ENCODE measurements at regions not wholly inside any gene's neighbourhood (a gene's known extent, or its start where the extent isn't known, plus 50 kb on each side); places are given as distances from the start of the nearest gene placed in this dataset.

GRCh38 chr20:60900618-60901017 is 351.4 kb upstream of the CDH4 start:
- intact Hi-C loops (cut with DNase I): no loop called here
- Histone ChIP-seq H3K9me3 (no peaks in the 10 kb centered on the region), H3K27ac (no peak overlapping the region), H3K4me1 (no peaks in the 10 kb centered on the region), H3K36me3 (no peaks in the 10 kb centered on the region), H3K27me3 (ENCODE audit: low read depth) (peaks cover 7% of the 10 kb centered on the region), H3K4me3 (no peak overlapping the region)
- TF ChIP-seq, protein P1, sequence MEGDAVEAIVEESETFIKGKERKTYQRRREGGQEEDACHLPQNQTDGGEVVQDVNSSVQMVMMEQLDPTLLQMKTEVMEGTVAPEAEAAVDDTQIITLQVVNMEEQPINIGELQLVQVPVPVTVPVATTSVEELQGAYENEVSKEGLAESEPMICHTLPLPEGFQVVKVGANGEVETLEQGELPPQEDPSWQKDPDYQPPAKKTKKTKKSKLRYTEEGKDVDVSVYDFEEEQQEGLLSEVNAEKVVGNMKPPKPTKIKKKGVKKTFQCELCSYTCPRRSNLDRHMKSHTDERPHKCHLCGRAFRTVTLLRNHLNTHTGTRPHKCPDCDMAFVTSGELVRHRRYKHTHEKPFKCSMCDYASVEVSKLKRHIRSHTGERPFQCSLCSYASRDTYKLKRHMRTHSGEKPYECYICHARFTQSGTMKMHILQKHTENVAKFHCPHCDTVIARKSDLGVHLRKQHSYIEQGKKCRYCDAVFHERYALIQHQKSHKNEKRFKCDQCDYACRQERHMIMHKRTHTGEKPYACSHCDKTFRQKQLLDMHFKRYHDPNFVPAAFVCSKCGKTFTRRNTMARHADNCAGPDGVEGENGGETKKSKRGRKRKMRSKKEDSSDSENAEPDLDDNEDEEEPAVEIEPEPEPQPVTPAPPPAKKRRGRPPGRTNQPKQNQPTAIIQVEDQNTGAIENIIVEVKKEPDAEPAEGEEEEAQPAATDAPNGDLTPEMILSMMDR (IDR thresholded peaks at IDR 0.05): no peak
- ATAC-seq: no peak
- DNase-seq: no peak

DNA sequence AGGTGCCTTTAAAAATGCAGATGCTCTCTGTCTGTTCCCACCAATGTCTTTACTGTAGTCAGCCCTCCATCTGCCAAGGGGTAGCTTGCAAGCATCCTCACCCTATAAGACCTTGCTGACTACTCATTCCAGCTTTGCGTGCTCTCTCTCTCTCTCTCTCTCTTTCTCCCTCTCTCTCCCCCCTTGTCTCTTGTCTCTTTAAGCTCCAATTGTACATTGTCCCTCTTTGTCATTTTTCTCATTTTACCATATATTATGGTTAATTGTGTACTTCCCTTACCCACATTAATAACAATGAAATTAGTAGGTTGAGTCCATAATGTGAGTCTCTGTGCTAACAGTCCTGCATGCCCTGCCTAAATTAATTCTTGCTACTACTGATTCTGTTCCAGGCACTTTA is 350.2 kb upstream of the CDH4 start:
- Histone ChIP-seq H3K36me3 (no peaks in the 10 kb centered on the region), H3K27me3 (ENCODE audit: low read depth) (peaks cover 7% of the 10 kb centered on the region), H3K9me3 (no peaks in the 10 kb centered on the region), H3K4me3 (no peak overlapping the region), H3K27ac (no peak overlapping the region), H3K4me1 (no peaks in the 10 kb centered on the region)
- intact Hi-C loops (cut with DNase I): no loop called here
- ATAC-seq (no peak), DNase-seq (no peak)
- TF ChIP-seq, protein P1 (IDR thresholded peaks at IDR 0.05): no peak

GRCh38 chr20:60903325-60903971 is 348.6 kb upstream of the CDH4 start:
- DNase-seq: no peak
- Histone ChIP-seq H3K36me3 (no peaks in the 10 kb centered on the region), H3K27ac (no peak overlapping the region), H3K4me1 (no peaks in the 10 kb centered on the region), H3K4me3 (no peak overlapping the region), H3K27me3 (ENCODE audit: low read depth) (peaks cover 7% of the 10 kb centered on the region), H3K9me3 (no peaks in the 10 kb centered on the region)
- TF ChIP-seq, protein P1 (IDR thresholded peaks at IDR 0.05): no peak
- intact Hi-C loops (cut with DNase I): no loop called here
- ATAC-seq: no peak

- H3K4me3 ChIP-seq: no peak overlapping the region
- no peak for ATAC-seq
- TF ChIP-seq, protein P1 (IDR thresholded peaks at IDR 0.05): no peak
- H3K36me3 ChIP-seq: no peaks in the 10 kb centered on the region
- peaks cover 7% of the 10 kb centered on the region for H3K27me3 ChIP-seq (ENCODE audit: low read depth)
- intact Hi-C loops (cut with DNase I): no loop called here
- H3K27ac ChIP-seq: no peak overlapping the region
- no peak for DNase-seq
- H3K4me1 ChIP-seq: no peaks in the 10 kb centered on the region
- no peaks in the 10 kb centered on the region for H3K9me3 ChIP-seq
Observed at GRCh38 chr20:60904730-60905129, 347.3 kb upstream of the CDH4 start.

DNA sequence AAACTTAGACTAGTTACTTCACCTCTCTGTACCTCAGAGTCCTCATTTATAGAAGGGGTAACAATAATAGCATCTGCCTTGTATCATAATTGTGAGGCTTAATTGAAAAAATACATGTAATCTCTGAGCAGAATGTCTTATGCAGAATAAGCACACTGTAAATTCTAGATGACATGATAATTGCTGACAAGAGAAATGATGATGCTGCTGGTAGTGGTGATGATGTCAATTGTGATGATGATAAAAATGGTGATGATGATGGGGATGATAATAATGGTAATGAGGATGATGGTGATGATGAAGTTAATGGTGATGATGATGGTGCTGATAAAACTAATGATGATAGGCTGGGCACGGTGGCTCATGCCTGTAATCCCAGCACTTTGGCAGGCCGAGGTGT is 346.1 kb upstream of the CDH4 start:
- Histone ChIP-seq H3K4me3 (no peak overlapping the region), H3K9me3 (no peaks in the 10 kb centered on the region), H3K27ac (no peak overlapping the region), H3K4me1 (no peaks in the 10 kb centered on the region), H3K36me3 (no peaks in the 10 kb centered on the region), H3K27me3 (ENCODE audit: low read depth) (peaks cover 7% of the 10 kb centered on the region)
- ATAC-seq (no peak), DNase-seq (no peak)
- TF ChIP-seq, protein P1 (IDR thresholded peaks at IDR 0.05): no peak
- intact Hi-C loops (cut with DNase I): no loop called here
